ENCODE measurements at regions not wholly inside any gene's neighbourhood (a gene's known extent, or its start where the extent isn't known, plus 50 kb on each side); places are given as distances from the start of the nearest gene placed in this dataset.

DNA sequence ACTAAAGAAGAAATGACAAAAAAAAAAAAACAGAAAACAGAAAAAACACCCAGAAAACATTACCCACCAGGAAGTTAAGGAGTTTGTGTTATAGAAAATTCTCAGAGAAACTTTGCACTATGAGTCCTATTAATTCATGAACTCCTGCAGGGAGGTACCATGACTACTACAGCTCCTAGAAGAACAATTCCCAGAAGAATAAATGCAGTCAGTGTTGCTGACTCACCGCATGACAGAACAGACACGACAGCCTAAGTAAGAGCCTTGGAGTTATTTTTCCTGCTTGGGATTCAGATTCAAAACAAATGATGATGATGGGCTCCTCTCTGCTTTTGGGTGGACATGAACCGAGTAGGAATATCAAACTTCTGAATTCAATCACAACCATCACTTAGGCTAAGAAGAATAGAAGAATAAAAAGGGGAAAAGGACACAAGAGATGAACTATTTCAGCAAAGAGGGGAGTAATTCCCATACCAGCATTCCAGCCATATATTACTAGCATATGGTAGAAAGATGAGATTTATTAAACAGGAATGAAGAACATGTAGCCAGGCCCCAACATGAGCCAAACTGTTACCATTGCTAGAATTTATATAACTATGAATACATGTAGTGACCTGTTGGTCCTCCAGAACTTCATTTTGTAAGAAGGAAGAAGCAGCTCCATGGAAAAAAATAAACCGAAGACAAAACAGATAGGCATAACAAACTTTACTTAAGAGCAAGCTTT is 209.6 kb upstream of the PDE4D start:
- FAIRE-seq, result no peak

More for the DNA sequence above, 209.6 kb upstream of the PDE4D start:
- TF ChIP-seq JUN (IDR thresholded peaks at IDR 0.05; ENCODE audit: borderline replicate concordance, insufficient read depth, insufficient read length, low read depth) (no peak), EZH2 (IDR thresholded peaks at IDR 0.05; ENCODE audit: borderline replicate concordance, low read depth, low read length, severe bottlenecking) (no peak), MYC (IDR thresholded peaks at IDR 0.05; ENCODE audit: low read depth, low read length) (no peak), POLR2A (IDR thresholded peaks at IDR 0.05; ENCODE audit: low read depth, low read length) (no peak), POLR2AphosphoS5 (IDR thresholded peaks at IDR 0.05; ENCODE audit: insufficient read depth, low read depth, low read length) (no peak), GATA2 (IDR thresholded peaks at IDR 0.05; ENCODE audit: insufficient read depth, insufficient read length, low read depth, low read length) (no peak), FOS (IDR thresholded peaks at IDR 0.05; ENCODE audit: borderline replicate concordance, insufficient read depth, low read length) (no peak)
- TF ChIP-seq, protein P1, sequence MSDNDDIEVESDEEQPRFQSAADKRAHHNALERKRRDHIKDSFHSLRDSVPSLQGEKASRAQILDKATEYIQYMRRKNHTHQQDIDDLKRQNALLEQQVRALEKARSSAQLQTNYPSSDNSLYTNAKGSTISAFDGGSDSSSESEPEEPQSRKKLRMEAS (IDR thresholded peaks at IDR 0.05; ENCODE audit: insufficient read depth, insufficient read length), result no peak
- TF ChIP-seq, protein P2, sequence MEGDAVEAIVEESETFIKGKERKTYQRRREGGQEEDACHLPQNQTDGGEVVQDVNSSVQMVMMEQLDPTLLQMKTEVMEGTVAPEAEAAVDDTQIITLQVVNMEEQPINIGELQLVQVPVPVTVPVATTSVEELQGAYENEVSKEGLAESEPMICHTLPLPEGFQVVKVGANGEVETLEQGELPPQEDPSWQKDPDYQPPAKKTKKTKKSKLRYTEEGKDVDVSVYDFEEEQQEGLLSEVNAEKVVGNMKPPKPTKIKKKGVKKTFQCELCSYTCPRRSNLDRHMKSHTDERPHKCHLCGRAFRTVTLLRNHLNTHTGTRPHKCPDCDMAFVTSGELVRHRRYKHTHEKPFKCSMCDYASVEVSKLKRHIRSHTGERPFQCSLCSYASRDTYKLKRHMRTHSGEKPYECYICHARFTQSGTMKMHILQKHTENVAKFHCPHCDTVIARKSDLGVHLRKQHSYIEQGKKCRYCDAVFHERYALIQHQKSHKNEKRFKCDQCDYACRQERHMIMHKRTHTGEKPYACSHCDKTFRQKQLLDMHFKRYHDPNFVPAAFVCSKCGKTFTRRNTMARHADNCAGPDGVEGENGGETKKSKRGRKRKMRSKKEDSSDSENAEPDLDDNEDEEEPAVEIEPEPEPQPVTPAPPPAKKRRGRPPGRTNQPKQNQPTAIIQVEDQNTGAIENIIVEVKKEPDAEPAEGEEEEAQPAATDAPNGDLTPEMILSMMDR (IDR thresholded peaks at IDR 0.05; ENCODE audit: extremely low read depth in 1 of 2, insufficient read depth in 1 of 2, low read depth in 1 of 2, low read length in 2 of 2), result no peak
- dilution Hi-C loops (cut with MboI; ENCODE audit: extremely low pct_ligation_motif_present, low sequenced_read_pairs) (no loop called here), intact Hi-C loops (cut with micrococcal nuclease) (no loop called here)
- Histone ChIP-seq H3K4me2 (ENCODE audit: insufficient read depth, low read length) (no peak overlapping the region), H3K79me2 (ENCODE audit: control insufficient read depth, insufficient read depth, low read length) (no peaks in the 10 kb centered on the region), H3K9me1 (replicated peaks; ENCODE audit: control insufficient read depth, extremely low read depth, insufficient read depth, low read length) (no peaks in the 10 kb centered on the region), H3K27me3 (ENCODE audit: control insufficient read depth in 2 of 2, insufficient read depth in 2 of 2, low read length in 2 of 2) (peaks cover 0 to 4% of the 10 kb centered on the region in 2 experiments), H3K36me3 (ENCODE audit: control insufficient read depth in 2 of 2, extremely low read depth in 1 of 2, insufficient read depth in 2 of 2, low read length in 2 of 2) (no peaks in the 10 kb centered on the region), H3K9me3 (replicated peaks; ENCODE audit: control insufficient read depth, insufficient read depth, low read length) (no peaks in the 10 kb centered on the region), H3K27ac (ENCODE audit: insufficient read depth, low read depth, low read length) (no peak overlapping the region), H3K9ac (replicated peaks; ENCODE audit: extremely low read depth, insufficient read depth, low read length) (no peak overlapping the region), H2AFZ (ENCODE audit: low read depth, low read length) (no peak overlapping the region), H3K4me1 (ENCODE audit: control insufficient read depth, extremely low read depth, insufficient read depth, low read length) (no peaks in the 10 kb centered on the region), H4K20me1 (replicated peaks; ENCODE audit: control insufficient read depth, extremely low read depth, insufficient read depth, low read length) (no peaks in the 10 kb centered on the region), H3K4me3 (replicated peaks in 1 of 3; ENCODE audit: insufficient read depth in 1 of 3, low read depth in 1 of 3, low read length in 3 of 3) (no peak overlapping the region)
- BruUV-seq (replicated peaks), result no TSS peak
- ChIA-PET POLR2A (no interaction called here), CTCF (no interaction called here)
- DNase-seq (ENCODE audit: low read depth, low spot score), result no peak

Measured in endothelial cell of umbilical vein (primary cell).